ENCODE measurements at regions not wholly inside any gene's neighbourhood (a gene's known extent, or its start where the extent isn't known, plus 50 kb on each side); places are given as distances from the start of the nearest gene placed in this dataset.

DNA sequence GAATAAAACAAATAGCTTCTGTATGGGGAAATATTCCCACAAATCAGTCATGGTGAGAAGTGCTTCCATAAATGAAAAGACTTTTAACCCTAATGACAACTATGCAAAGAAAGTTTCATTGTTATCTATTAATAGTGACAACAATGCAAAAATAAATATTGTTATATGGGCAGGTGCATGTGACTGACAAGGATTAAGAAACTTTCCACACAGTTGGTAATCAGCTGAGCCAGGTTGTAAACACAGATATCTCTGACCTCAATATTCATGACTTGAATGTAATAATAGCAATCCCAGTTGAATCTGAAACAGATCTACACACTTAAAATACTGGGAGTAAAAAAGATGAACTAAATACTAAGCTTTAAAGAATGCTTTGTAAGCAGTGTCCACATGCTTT, 517.0 kb upstream of the SOX11 start:
- Mint-ChIP-seq H3K9me3 (peaks cover 0 to 17% (median 2%) of the 10 kb centered on the region in 7 donors), H3K4me3 (no peak overlapping the region), H3K27me3 (no peaks in the 10 kb centered on the region), H3K4me1 (no peaks in the 10 kb centered on the region), H3K36me3 (no peaks in the 10 kb centered on the region), H3K27ac (no peak overlapping the region)
- H3K9me3 ChIP-seq (ENCODE audit: control insufficient read depth in 2 of 2, low read length in 2 of 2) = peaks cover 0 to 21% of the 10 kb centered on the region in 2 experiments
- no peaks in the 10 kb centered on the region for H3K27me3 ChIP-seq (ENCODE audit: control insufficient read depth, insufficient read depth, low read length)
- H3K4me3 ChIP-seq (ENCODE audit: low read depth, low read length) = no peak overlapping the region
- no peaks in the 10 kb centered on the region for H3K4me1 ChIP-seq (ENCODE audit: control insufficient read depth, insufficient read depth, low read length, poor library complexity, severe bottlenecking)
- ATAC-seq (ENCODE audit: low read depth in 2 of 2) (no peak), DNase-seq (no peak)
- H3K27ac ChIP-seq (ENCODE audit: insufficient read depth, low read length, poor library complexity, severe bottlenecking) = no peak overlapping the region
- H3K36me3 ChIP-seq (ENCODE audit: control insufficient read depth, insufficient read depth, low read length) = no peaks in the 10 kb centered on the region

DNA sequence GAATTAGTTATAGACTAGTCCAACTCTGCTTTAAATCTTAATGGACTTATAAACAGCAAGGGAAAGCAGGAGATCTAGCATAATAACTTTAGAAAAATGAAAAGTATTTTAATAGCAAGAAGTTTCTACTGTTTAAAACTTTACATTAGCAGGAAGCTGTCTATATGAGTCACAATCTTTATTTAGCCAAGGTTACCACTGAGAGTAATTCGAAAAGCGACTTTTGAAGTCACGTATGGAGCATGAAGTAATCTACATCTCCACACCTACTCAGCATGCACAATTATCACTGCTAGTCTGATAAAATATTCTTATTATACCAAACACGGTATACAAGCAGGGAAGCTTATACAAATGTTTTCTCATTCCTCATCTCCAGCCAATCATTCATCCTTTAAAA, 515.4 kb upstream of the SOX11 start:
- peaks cover 0 to 17% (median 4%) of the 10 kb centered on the region in 7 donors for H3K9me3 Mint-ChIP-seq
- no peak for ATAC-seq (ENCODE audit: low read depth in 2 of 2)

DNA sequence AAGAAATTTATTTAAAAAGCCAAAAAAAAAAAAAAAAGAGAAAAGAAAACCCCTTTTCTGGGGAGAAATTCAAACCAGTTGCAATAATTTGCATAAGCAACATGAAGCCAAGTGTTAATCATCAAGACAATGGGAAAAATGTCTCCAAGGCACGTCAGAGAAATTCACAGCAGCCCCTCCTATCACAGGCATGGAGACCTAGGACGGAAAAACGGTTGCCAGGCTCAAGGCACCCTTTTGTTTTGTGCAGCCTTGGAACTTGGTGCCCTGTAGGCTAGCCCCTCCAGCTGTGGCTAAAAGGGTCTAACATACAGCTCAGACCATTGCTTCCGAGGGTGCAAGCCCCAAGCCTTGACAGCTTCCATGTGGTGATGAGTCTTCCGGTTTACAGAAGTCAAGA, 509.2 kb upstream of the SOX11 start:
- Mint-ChIP-seq H3K27ac (no peak overlapping the region), H3K9me3 (peaks cover 4 to 18% (median 9%) of the 10 kb centered on the region in 7 donors), H3K36me3 (no peaks in the 10 kb centered on the region), H3K4me1 (no peaks in the 10 kb centered on the region), H3K4me3 (no peak overlapping the region), H3K27me3 (no peaks in the 10 kb centered on the region)
- H3K4me3 ChIP-seq (ENCODE audit: low read depth, low read length) = no peak overlapping the region
- no peaks in the 10 kb centered on the region for H3K4me1 ChIP-seq (ENCODE audit: control insufficient read depth, insufficient read depth, low read length, poor library complexity, severe bottlenecking)
- no peaks in the 10 kb centered on the region for H3K36me3 ChIP-seq (ENCODE audit: control insufficient read depth, insufficient read depth, low read length)
- no peak for ATAC-seq (ENCODE audit: low read depth in 2 of 2)
- no peak for DNase-seq
- peaks cover under 1 to 9% of the 10 kb centered on the region in 2 experiments for H3K9me3 ChIP-seq (ENCODE audit: control insufficient read depth in 2 of 2, low read length in 2 of 2)
- H3K27me3 ChIP-seq (ENCODE audit: control insufficient read depth, insufficient read depth, low read length) = no peaks in the 10 kb centered on the region
- H3K27ac ChIP-seq (ENCODE audit: insufficient read depth, low read length, poor library complexity, severe bottlenecking) = no peak overlapping the region

More for the DNA sequence above, 515.4 kb upstream of the SOX11 start:
- Mint-ChIP-seq H3K4me3 (no peak overlapping the region), H3K4me1 (no peaks in the 10 kb centered on the region), H3K27ac (no peak overlapping the region), H3K27me3 (no peaks in the 10 kb centered on the region), H3K36me3 (no peaks in the 10 kb centered on the region)
- no peaks in the 10 kb centered on the region for H3K27me3 ChIP-seq (ENCODE audit: control insufficient read depth, insufficient read depth, low read length)
- no peaks in the 10 kb centered on the region for H3K36me3 ChIP-seq (ENCODE audit: control insufficient read depth, insufficient read depth, low read length)
- no peak overlapping the region for H3K27ac ChIP-seq (ENCODE audit: insufficient read depth, low read length, poor library complexity, severe bottlenecking)
- DNase-seq = no peak
- H3K4me3 ChIP-seq (ENCODE audit: low read depth, low read length) = no peak overlapping the region
- H3K4me1 ChIP-seq (ENCODE audit: control insufficient read depth, insufficient read depth, low read length, poor library complexity, severe bottlenecking) = no peaks in the 10 kb centered on the region
- H3K9me3 ChIP-seq (ENCODE audit: control insufficient read depth in 2 of 2, low read length in 2 of 2) = peaks cover 1 to 18% of the 10 kb centered on the region in 2 experiments

DNA sequence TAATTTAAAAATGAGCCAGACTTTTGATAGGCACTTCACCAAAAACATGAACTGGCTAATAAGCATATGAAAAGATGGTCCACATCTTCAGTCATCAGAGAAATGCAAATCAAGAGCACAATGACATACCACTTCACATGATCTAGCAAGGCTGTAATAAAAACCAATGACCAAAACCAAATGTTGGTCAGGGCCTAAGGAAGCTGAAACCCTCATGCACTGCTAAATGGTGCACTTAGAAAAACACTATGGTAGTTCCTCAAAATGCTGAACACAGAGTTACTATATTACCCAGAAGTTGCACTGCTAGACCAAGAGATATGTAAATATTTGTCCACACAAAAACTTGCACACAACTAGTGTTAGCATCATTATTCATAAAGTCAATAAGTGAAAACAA, 504.9 kb upstream of the SOX11 start:
- no peaks in the 10 kb centered on the region for H3K4me1 ChIP-seq (ENCODE audit: control insufficient read depth, insufficient read depth, low read length, poor library complexity, severe bottlenecking)
- Mint-ChIP-seq H3K4me3 (no peak overlapping the region), H3K9me3 (peaks cover 4 to 12% (median 8%) of the 10 kb centered on the region in 7 donors), H3K27me3 (no peaks in the 10 kb centered on the region), H3K27ac (no peak overlapping the region), H3K4me1 (no peaks in the 10 kb centered on the region), H3K36me3 (no peaks in the 10 kb centered on the region)
- peaks cover 0 to 6% of the 10 kb centered on the region in 2 experiments for H3K9me3 ChIP-seq (ENCODE audit: control insufficient read depth in 2 of 2, low read length in 2 of 2)
- H3K27ac ChIP-seq (ENCODE audit: insufficient read depth, low read length, poor library complexity, severe bottlenecking) = no peak overlapping the region
- H3K4me3 ChIP-seq (ENCODE audit: low read depth, low read length) = no peak overlapping the region
- no peaks in the 10 kb centered on the region for H3K36me3 ChIP-seq (ENCODE audit: control insufficient read depth, insufficient read depth, low read length)
- no peaks in the 10 kb centered on the region for H3K27me3 ChIP-seq (ENCODE audit: control insufficient read depth, insufficient read depth, low read length)
- ATAC-seq (ENCODE audit: low read depth in 2 of 2) = no peak
- DNase-seq = no peak

DNA sequence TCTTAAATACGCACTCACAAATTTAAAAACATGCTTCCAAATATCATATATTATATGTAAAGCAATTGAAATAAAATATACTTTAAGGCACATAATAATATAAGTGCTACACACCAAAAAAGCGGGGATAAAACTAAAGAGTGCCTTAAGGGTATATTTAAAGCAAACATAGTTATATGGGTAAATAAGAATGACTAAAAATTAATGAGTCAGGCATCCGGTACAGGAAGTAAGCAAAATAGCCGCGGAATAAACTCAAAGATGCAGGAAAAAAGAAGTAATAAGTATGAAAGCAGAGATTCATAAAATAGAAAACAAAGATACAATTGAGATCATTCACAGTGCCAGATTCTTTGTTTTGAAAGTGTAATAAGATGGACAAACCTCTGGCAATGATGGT, 503.5 kb upstream of the SOX11 start:
- Histone ChIP-seq H3K36me3 (ENCODE audit: control insufficient read depth, insufficient read depth, low read length) (no peaks in the 10 kb centered on the region), H3K4me1 (ENCODE audit: control insufficient read depth, insufficient read depth, low read length, poor library complexity, severe bottlenecking) (no peaks in the 10 kb centered on the region), H3K4me3 (ENCODE audit: low read depth, low read length) (no peak overlapping the region), H3K27me3 (ENCODE audit: control insufficient read depth, insufficient read depth, low read length) (no peaks in the 10 kb centered on the region), H3K27ac (ENCODE audit: insufficient read depth, low read length, poor library complexity, severe bottlenecking) (no peak overlapping the region), H3K9me3 (ENCODE audit: control insufficient read depth in 2 of 2, low read length in 2 of 2) (peaks cover 0 to 4% of the 10 kb centered on the region in 2 experiments)
- Mint-ChIP-seq H3K36me3 (no peaks in the 10 kb centered on the region), H3K27ac (no peak overlapping the region), H3K9me3 (peaks cover 1 to 12% (median 5%) of the 10 kb centered on the region in 7 donors), H3K4me1 (no peaks in the 10 kb centered on the region), H3K27me3 (no peaks in the 10 kb centered on the region), H3K4me3 (no peak overlapping the region)
- DNase-seq = no peak
- ATAC-seq (ENCODE audit: low read depth in 2 of 2) = no peak

DNA sequence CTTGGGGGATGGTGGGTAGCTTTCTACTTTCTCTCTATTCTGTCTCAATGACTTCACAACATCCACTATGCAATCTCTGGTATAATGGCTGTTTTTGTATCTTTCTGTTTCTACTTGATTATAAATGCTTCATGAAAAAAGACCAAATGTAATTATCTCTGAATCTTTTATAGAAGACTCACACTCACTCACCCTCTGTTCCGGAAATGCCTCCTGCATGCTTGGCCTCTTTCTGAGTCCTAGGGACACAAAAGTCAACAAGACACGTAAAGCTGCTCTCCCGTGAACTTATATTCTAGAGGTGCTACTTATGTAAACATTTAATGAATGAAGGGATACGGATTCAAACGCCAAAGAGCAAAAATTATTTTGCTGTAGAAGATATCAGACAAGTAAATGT, 502.2 kb upstream of the SOX11 start:
- Mint-ChIP-seq H3K4me1 (no peaks in the 10 kb centered on the region), H3K9me3 (peaks cover 3 to 17% (median 5%) of the 10 kb centered on the region in 7 donors), H3K27ac (no peak overlapping the region), H3K4me3 (no peak overlapping the region), H3K27me3 (no peaks in the 10 kb centered on the region), H3K36me3 (no peaks in the 10 kb centered on the region)
- Histone ChIP-seq H3K27me3 (ENCODE audit: control insufficient read depth, insufficient read depth, low read length) (no peaks in the 10 kb centered on the region), H3K27ac (ENCODE audit: insufficient read depth, low read length, poor library complexity, severe bottlenecking) (no peak overlapping the region), H3K4me1 (ENCODE audit: control insufficient read depth, insufficient read depth, low read length, poor library complexity, severe bottlenecking) (no peaks in the 10 kb centered on the region), H3K9me3 (ENCODE audit: control insufficient read depth in 2 of 2, low read length in 2 of 2) (peaks cover 0 to 3% of the 10 kb centered on the region in 2 experiments), H3K36me3 (ENCODE audit: control insufficient read depth, insufficient read depth, low read length) (no peaks in the 10 kb centered on the region), H3K4me3 (ENCODE audit: low read depth, low read length) (no peak overlapping the region)
- ATAC-seq (ENCODE audit: low read depth in 2 of 2) (no peak), DNase-seq (no peak)

DNA sequence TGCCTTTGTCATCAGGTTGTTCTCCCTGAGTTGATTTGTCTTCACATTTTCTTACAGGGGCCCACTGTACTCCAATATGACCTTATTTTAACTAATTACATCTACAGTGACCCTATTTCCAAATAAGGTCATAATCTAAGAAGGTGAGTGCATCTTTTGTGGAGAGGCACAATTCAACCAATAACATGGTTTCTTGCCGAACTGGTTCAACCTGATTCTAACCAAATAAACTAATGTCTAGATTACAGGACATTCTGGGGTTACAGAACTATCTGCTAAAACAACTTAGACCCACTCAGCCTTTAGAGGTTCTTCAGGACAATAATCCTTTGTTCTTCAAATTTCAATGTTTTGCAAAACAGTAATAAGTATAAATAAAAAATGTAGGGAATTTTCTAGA, 496.5 kb upstream of the SOX11 start:
- ATAC-seq (ENCODE audit: low read depth in 2 of 2) = no peak
- peaks cover 0 to 9% (median 2%) of the 10 kb centered on the region in 7 donors for H3K9me3 Mint-ChIP-seq
- Histone ChIP-seq H3K9me3 (ENCODE audit: control insufficient read depth in 2 of 2, low read length in 2 of 2) (no peaks in the 10 kb centered on the region), H3K27me3 (ENCODE audit: control insufficient read depth, insufficient read depth, low read length) (no peaks in the 10 kb centered on the region), H3K27ac (ENCODE audit: insufficient read depth, low read length, poor library complexity, severe bottlenecking) (no peak overlapping the region), H3K4me1 (ENCODE audit: control insufficient read depth, insufficient read depth, low read length, poor library complexity, severe bottlenecking) (no peaks in the 10 kb centered on the region), H3K36me3 (ENCODE audit: control insufficient read depth, insufficient read depth, low read length) (no peaks in the 10 kb centered on the region), H3K4me3 (ENCODE audit: low read depth, low read length) (no peak overlapping the region)
- H3K27me3 Mint-ChIP-seq = no peaks in the 10 kb centered on the region
- H3K36me3 Mint-ChIP-seq = no peaks in the 10 kb centered on the region
- no peak for DNase-seq
- H3K27ac Mint-ChIP-seq = no peak overlapping the region
- H3K4me1 Mint-ChIP-seq = no peaks in the 10 kb centered on the region
- H3K4me3 Mint-ChIP-seq = no peak overlapping the region

DNA sequence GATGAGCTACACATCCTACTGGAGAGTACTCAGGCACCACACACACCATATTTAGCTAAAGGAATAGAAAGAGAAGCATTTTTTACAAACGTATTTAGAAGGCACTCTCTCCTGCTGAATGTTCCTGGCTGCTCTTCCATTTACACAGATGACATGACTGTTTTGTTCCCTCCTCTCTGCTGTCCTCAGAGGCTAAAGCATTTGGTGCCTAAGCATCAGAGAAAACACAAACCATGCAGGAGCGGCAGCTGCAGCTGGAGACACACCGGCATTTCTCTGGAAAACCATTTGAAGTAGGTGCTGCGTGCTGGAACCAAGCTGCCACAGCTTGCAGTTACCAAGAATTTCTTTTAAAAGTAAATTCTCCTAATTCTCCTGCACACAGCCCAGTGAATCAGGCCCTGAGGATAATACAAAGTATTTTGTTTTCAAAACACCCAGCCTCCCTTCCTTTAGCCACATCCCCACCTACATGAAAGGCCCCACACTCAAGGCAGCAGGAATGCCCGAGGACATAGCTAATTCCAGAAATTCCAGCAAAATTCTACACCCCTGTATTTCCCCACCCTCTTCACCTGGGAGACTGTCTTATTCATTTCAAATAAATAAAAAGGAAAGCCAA, 488.9 kb upstream of the SOX11 start:
- Histone ChIP-seq H3K36me3 (ENCODE audit: control insufficient read depth, insufficient read depth, low read length) (no peaks in the 10 kb centered on the region), H3K4me3 (ENCODE audit: low read depth, low read length) (no peak overlapping the region), H3K27me3 (ENCODE audit: control insufficient read depth, insufficient read depth, low read length) (no peaks in the 10 kb centered on the region), H3K9me3 (ENCODE audit: control insufficient read depth in 2 of 2, low read length in 2 of 2) (peaks cover 0 to 6% of the 10 kb centered on the region in 2 experiments), H3K4me1 (ENCODE audit: control insufficient read depth, insufficient read depth, low read length, poor library complexity, severe bottlenecking) (no peaks in the 10 kb centered on the region), H3K27ac (ENCODE audit: insufficient read depth, low read length, poor library complexity, severe bottlenecking) (no peak overlapping the region)
- no peak overlapping the region for H3K27ac Mint-ChIP-seq
- no peaks in the 10 kb centered on the region for H3K4me1 Mint-ChIP-seq
- ATAC-seq (ENCODE audit: low read depth in 2 of 2) (no peak), DNase-seq (no peak)
- H3K27me3 Mint-ChIP-seq = no peaks in the 10 kb centered on the region
- H3K36me3 Mint-ChIP-seq = no peaks in the 10 kb centered on the region
- H3K9me3 Mint-ChIP-seq = peaks cover 0 to 16% (median 7%) of the 10 kb centered on the region in 7 donors
- no peak overlapping the region for H3K4me3 Mint-ChIP-seq

All from CD4-positive, CD25-positive, alpha-beta regulatory T cell (primary cell).